Right atrium auricular region (tissue), 2 donors: ENCODE measurements at regions not wholly inside any gene's neighbourhood (a gene's known extent, or its start where the extent isn't known, plus 50 kb on each side); places are given as distances from the start of the nearest gene placed in this dataset.

Experiments
- DNase-seq: peaks from one replicate; pipeline ENCODE4 v3.0.0-alpha.2; 2019; ENCODE audit warnings: low spot score
- H3K27ac ChIP-seq, 2 donors: fragments of 200-600 bp; sonication (generic); 1 replicate in 1 of 2; 2 replicates in 1 of 2; pipeline ENCODE4 v1.5.1; 2016 to 2019
- H3K27me3 ChIP-seq, 2 donors: fragments of 200-600 bp; sonication (generic); one replicate each; pipeline versions ENCODE4 v1.5.1 to v1.6.0; 2017 to 2019
- H3K36me3 ChIP-seq: fragments of 200-600 bp; sonication (generic); one replicate; pipeline ENCODE4 v1.5.1; 2016
- H3K4me1 ChIP-seq, 2 donors: fragments of 200-600 bp; sonication (generic); one replicate each; pipeline versions ENCODE4 v1.5.1 to v1.6.0; 2017 to 2019
- H3K4me3 ChIP-seq, 2 donors: fragments of 200-600 bp; sonication (generic); 1 replicate in 1 of 2; 2 replicates in 1 of 2; pipeline ENCODE4 v1.5.1; 2017 to 2019; ENCODE audit warnings: mild to moderate bottlenecking in 1 of 2, moderate library complexity in 1 of 2
- H3K9me3 ChIP-seq, 2 donors: fragments of 200-600 bp; sonication (generic); one replicate each; pipeline ENCODE4 v1.5.1; 2019
- CTCF ChIP-seq, 2 donors: fragments of 200-600 bp; sonication (generic); IDR thresholded peaks; one replicate each; pipeline ENCODE4 v1.5.1; 2019; ENCODE audit warnings: antibody characterized with exemption in 2 of 2

GRCh38 chr11:81756864-81757595, 976.6 kb downstream of the FAM181B start:
- Histone ChIP-seq H3K27ac (no peak overlapping the region), H3K36me3 (no peaks in the 10 kb centered on the region), H3K9me3 (no peaks in the 10 kb centered on the region), H3K27me3 (no peaks in the 10 kb centered on the region), H3K4me3 (no peak overlapping the region), H3K4me1 (no peaks in the 10 kb centered on the region)
- no peak for TF ChIP-seq CTCF (IDR thresholded peaks at IDR 0.05)
- no peak for DNase-seq

- Histone ChIP-seq H3K4me1 (no peaks in the 10 kb centered on the region), H3K27me3 (no peaks in the 10 kb centered on the region), H3K4me3 (no peak overlapping the region), H3K27ac (no peak overlapping the region), H3K9me3 (no peaks in the 10 kb centered on the region), H3K36me3 (no peaks in the 10 kb centered on the region)
- no peak for TF ChIP-seq CTCF (IDR thresholded peaks at IDR 0.05)
- no peak for DNase-seq
Observed at GRCh38 chr11:81749245-81749644, 984.4 kb downstream of the FAM181B start.

GRCh38 chr11:81744336-81745116, 989.1 kb downstream of the FAM181B start:
- no peak for DNase-seq
- no peak for TF ChIP-seq CTCF (IDR thresholded peaks at IDR 0.05)
- Histone ChIP-seq H3K27ac (no peak overlapping the region), H3K36me3 (no peaks in the 10 kb centered on the region), H3K27me3 (no peaks in the 10 kb centered on the region), H3K4me3 (no peak overlapping the region), H3K4me1 (no peaks in the 10 kb centered on the region), H3K9me3 (no peaks in the 10 kb centered on the region)

- peaks cover 0 to 23% of the 10 kb centered on the region in 2 donors for H3K9me3 ChIP-seq
- no peak for TF ChIP-seq CTCF (IDR thresholded peaks at IDR 0.05)
- no peak overlapping the region for H3K27ac ChIP-seq
- H3K27me3 ChIP-seq, result no peaks in the 10 kb centered on the region
- no peak overlapping the region for H3K4me3 ChIP-seq
- no peaks in the 10 kb centered on the region for H3K36me3 ChIP-seq
- no peaks in the 10 kb centered on the region for H3K4me1 ChIP-seq
- DNase-seq, result no peak
Observed at GRCh38 chr11:81725701-81726100, 1008.0 kb downstream of the FAM181B start.

GRCh38 chr11:81717695-81718094, 1016.0 kb downstream of the FAM181B start:
- H3K27ac ChIP-seq, result no peak overlapping the region
- no peaks in the 10 kb centered on the region for H3K36me3 ChIP-seq
- no peak for DNase-seq
- H3K9me3 ChIP-seq, result no peaks in the 10 kb centered on the region
- H3K27me3 ChIP-seq, result no peaks in the 10 kb centered on the region
- H3K4me1 ChIP-seq, result no peaks in the 10 kb centered on the region
- no peak for TF ChIP-seq CTCF (IDR thresholded peaks at IDR 0.05)
- H3K4me3 ChIP-seq, result no peak overlapping the region
